Muscle of leg (tissue), 3 donors: ENCODE measurements at regions not wholly inside any gene's neighbourhood (a gene's known extent, or its start where the extent isn't known, plus 50 kb on each side); places are given as distances from the start of the nearest gene placed in this dataset.

Source experiments
- DNase-seq: peaks from one replicate; pipeline ENCODE4 v3.0.0; 2013
- H3K27ac ChIP-seq: one replicate; pipeline ENCODE4 v1.5.1; 2013; ENCODE audit warnings: mild to moderate bottlenecking, low read length, control low read depth
- H3K27me3 ChIP-seq: one replicate; pipeline ENCODE4 v1.6.1; 2013; ENCODE audit warnings: low read length; ENCODE audit not compliant: control insufficient read depth, insufficient read depth
- H3K36me3 ChIP-seq: one replicate; pipeline ENCODE4 v1.6.1; 2013; ENCODE audit warnings: low read length; ENCODE audit not compliant: control insufficient read depth, insufficient read depth
- H3K4me1 ChIP-seq: one replicate; pipeline ENCODE4 v1.6.1; 2013; ENCODE audit warnings: low read length; ENCODE audit not compliant: control insufficient read depth, insufficient read depth
- H3K4me3 ChIP-seq: one replicate; pipeline ENCODE4 v1.5.1; 2013; ENCODE audit warnings: low read length, control low read depth
- H3K9me3 ChIP-seq: replicated peaks from 2 replicates; pipeline ENCODE4 v1.6.1; 2013; ENCODE audit warnings: low read depth, low read length; ENCODE audit not compliant: control insufficient read depth
- WGBS: methylation state at CpG from one replicate; pipeline ENCODE4 v1.1.5; 2013; ENCODE audit warnings: missing lambda C conversion rate; ENCODE audit not compliant: insufficient coverage; 5-methylcytosine and 5-hydroxymethylcytosine counted together

DNA sequence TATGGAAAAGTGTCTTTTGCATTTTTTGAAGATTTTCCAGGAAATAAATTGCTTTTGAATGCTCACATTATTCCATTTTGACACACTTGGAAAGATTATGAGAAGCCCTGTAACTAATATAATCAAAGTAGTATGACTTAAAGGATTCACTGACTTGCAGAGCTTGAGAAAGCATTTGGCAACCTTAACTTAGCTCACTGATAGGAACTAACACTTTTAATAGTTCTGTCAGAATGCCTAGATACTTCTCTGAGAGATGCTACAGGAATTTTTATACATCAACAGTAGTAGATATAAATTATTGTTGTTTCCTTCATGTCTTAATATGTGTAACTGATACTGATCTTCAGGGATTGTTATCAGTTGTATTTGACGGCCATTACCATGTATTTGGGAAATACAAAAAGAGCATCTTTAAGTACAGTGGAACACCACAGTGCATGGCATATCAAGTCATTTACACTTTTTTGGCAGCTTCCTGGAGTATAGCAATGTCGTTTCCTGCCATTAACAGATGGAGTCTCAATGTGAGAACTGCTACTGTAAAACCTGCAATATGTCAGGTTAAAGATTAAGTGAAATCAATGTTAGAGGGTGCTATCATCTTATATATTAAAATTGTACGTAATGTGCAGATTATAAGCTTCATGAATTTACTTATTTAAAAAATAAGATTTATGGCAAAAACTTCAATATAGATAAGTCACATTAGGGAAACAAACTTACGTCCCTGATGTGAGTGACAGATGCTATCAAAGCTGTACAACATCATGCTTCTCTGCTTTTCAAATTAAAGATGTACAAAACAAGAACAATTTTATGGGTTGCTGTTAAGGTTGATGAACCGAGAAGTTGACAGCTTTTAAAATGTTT is 1159.8 kb upstream of the MIR17HG start:
- DNase-seq, result peak; percentile 26
- no peaks in the 10 kb centered on the region for H3K9me3 ChIP-seq
- no CpG with 5 or more reads among the region's 5 CpGs for WGBS
- H3K4me1 ChIP-seq, result no peaks in the 10 kb centered on the region
- H3K36me3 ChIP-seq, result no peaks in the 10 kb centered on the region
- H3K27ac ChIP-seq, result no peak overlapping the region
- no peaks in the 10 kb centered on the region for H3K27me3 ChIP-seq
- no peak overlapping the region for H3K4me3 ChIP-seq

DNA sequence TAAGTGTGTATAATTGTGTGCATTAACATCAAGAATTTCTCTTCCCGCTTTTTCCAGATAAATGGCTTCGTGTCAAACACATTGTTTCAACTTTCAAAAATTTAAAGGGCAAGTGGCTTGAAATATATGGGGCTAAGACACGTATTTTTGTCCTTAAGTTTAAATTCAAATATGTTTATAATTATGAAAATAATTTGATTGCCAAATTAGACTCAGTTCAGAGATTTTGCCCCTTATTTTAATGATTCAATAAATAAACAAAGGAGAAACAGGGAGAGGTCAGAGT is 1159.2 kb upstream of the MIR17HG start:
- no peaks in the 10 kb centered on the region for H3K36me3 ChIP-seq
- WGBS, result no CpG with 5 or more reads among the region's 3 CpGs
- H3K27ac ChIP-seq, result no peak overlapping the region
- H3K4me1 ChIP-seq, result no peaks in the 10 kb centered on the region
- H3K27me3 ChIP-seq, result no peaks in the 10 kb centered on the region
- H3K4me3 ChIP-seq, result no peak overlapping the region
- H3K9me3 ChIP-seq, result no peaks in the 10 kb centered on the region
- no peak for DNase-seq

DNA sequence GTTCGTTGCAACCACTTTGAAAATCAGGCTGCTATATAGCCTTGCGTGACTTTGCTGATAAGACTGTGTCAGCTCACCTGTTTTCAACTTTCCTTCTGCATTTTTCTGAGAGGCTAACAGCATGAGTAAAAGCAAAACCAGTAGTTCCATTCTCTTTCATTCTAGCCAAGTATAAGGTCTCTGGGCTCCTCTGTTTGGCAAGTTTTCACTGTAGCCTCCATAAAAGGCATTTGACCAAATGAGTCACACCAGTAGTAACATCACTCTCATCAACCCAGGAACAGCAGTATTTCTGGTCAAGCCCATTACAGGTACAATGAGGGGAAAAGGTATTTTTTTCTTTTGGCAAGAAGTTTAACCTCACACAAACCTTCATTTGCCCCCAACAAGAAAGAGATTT is 1149.8 kb upstream of the MIR17HG start:
- DNase-seq, result no peak
- Histone ChIP-seq H3K9me3 (no peaks in the 10 kb centered on the region), H3K27me3 (no peaks in the 10 kb centered on the region), H3K4me1 (no peaks in the 10 kb centered on the region), H3K4me3 (no peak overlapping the region), H3K27ac (no peak overlapping the region), H3K36me3 (no peaks in the 10 kb centered on the region)
- 70% methylated on average over 2 of the region's 2 CpGs for WGBS

DNA sequence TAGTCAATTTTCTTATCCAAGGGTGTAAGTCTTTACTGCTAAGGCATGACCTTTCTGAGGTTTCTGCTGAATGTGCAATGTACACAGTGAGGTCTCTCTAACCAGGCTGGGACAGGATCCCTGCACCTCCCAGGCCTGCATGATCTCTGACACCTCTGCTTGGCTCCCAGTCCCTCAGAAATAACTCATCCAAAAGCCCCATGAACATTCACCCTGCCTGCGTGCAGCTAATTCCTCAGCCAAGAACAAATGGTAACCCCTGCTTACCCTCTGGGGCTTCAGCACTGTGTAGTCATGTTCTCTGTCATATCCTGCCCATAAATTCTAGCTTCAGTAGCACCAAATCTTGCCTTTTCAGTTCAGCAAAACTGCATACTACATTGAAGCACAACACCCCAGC is 1146.3 kb upstream of the MIR17HG start:
- no peak overlapping the region for H3K27ac ChIP-seq

DNA sequence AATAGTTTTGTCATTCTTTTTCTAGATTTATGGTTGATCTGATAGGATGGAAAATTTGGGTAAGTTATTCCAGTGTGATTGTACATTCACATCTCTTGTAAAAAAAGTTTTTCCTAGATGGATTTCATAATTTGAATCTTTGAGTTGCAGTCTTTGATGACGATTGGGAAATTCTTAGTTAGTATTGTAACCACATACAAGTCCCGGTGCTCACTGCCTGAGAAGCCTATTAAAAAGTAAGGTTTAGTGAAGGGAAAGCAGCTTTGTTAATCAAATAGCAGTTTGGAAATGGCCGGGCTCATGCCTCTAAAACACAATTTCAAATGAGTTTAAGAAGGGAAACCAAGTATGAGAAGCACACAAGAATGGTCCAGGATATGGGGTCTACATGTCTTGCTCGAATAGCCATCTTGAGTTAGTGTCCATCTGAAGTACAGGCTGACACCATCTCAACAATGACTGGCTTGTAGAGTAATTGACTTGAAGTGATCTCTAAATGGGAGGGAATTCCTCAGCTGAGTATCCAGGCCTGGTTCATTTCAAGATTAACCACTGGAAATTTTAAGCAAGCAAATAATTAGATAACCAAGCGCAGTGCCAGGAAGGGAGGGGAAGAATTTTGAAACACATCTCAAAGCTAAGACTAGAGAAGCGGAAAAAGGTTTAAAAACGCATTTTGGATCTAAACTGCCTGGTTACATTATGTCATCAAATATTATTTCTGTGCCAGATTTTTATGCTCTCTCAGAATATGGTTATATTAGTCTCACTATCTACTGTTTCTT is 1145.6 kb upstream of the MIR17HG start:
- WGBS, result 90% methylated on average over 2 of the region's 7 CpGs
- no peak overlapping the region for H3K27ac ChIP-seq
- no peaks in the 10 kb centered on the region for H3K4me1 ChIP-seq
- H3K9me3 ChIP-seq, result no peaks in the 10 kb centered on the region
- peak; percentile 67 for DNase-seq
- H3K27me3 ChIP-seq, result no peaks in the 10 kb centered on the region
- no peak overlapping the region for H3K4me3 ChIP-seq
- H3K36me3 ChIP-seq, result no peaks in the 10 kb centered on the region

More for the DNA sequence above, 1146.3 kb upstream of the MIR17HG start:
- H3K9me3 ChIP-seq, result no peaks in the 10 kb centered on the region
- no peak overlapping the region for H3K4me3 ChIP-seq
- H3K4me1 ChIP-seq, result no peaks in the 10 kb centered on the region
- no peaks in the 10 kb centered on the region for H3K36me3 ChIP-seq
- 22% methylated on average over 1 of the region's 1 CpG for WGBS
- DNase-seq, result no peak
- no peaks in the 10 kb centered on the region for H3K27me3 ChIP-seq

DNA sequence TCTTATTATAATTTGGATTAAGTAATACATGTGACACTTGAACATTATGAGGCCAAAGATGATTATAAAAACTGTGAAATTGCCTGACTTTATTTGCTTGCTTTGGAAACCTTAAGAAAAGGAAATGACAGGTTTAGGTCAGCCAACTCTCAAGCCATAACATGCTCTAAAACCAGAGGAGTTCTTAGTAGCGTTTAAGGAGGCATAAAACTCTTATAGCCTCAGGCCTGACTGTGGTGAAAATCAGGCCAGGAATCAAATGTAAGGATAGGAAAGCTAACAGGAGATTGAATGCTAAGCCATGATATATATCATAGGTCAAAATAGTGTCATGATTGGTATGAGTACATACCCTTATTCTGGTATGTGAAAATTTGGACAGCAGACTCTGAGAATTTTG is 1142.4 kb upstream of the MIR17HG start:
- Histone ChIP-seq H3K36me3 (no peaks in the 10 kb centered on the region), H3K4me1 (no peaks in the 10 kb centered on the region), H3K27ac (no peak overlapping the region), H3K4me3 (no peak overlapping the region), H3K9me3 (no peaks in the 10 kb centered on the region), H3K27me3 (no peaks in the 10 kb centered on the region)
- WGBS, result no CpG with 5 or more reads among the region's 1 CpG
- no peak for DNase-seq

DNA sequence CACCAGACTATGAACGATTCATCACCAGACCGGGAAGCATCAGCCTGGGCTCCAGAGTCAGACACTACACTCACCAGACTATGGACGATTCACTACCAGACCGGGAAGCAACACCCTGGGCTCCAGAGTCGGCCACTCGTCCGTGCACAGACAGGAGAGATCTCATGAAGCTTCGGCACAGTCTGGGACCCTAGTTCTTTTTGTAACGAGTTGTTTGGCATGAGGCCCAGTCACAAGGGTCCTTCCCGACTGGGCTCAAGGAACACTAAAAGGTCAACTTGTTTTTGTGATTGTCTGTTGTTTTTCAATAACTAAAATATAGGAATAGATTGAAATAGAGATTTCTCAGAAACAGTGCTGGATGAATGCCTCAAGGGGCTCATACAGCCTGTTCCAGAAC is 1141.6 kb upstream of the MIR17HG start:
- no peak overlapping the region for H3K4me3 ChIP-seq
- DNase-seq, result no peak
- H3K4me1 ChIP-seq, result no peaks in the 10 kb centered on the region
- H3K36me3 ChIP-seq, result no peaks in the 10 kb centered on the region
- no peaks in the 10 kb centered on the region for H3K27me3 ChIP-seq
- no peak overlapping the region for H3K27ac ChIP-seq
- H3K9me3 ChIP-seq, result no peaks in the 10 kb centered on the region
- 84% methylated on average over 8 of the region's 10 CpGs for WGBS

DNA sequence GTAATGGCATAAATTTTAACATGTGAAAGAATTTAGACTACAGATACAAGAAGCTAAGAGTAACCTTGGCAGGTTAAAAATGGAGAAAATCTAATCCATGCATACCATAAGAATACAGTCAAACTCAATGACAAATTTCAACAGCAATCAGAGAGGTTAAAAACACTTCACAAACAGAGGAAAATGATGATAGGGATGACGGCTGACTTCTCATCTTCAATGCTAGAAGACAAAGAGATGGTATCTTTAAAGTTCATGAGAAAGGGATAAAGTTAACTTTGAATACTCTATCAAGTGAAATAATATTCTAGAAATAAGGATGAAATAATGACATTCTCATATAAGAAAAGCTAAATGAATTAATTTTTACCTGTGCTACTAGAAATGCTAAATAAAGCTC is 1130.2 kb upstream of the MIR17HG start:
- Histone ChIP-seq H3K4me3 (no peak overlapping the region), H3K36me3 (no peaks in the 10 kb centered on the region), H3K27ac (no peak overlapping the region), H3K9me3 (no peaks in the 10 kb centered on the region), H3K4me1 (no peaks in the 10 kb centered on the region), H3K27me3 (no peaks in the 10 kb centered on the region)
- no peak for DNase-seq
- no CpG with 5 or more reads among the region's 1 CpG for WGBS

DNA sequence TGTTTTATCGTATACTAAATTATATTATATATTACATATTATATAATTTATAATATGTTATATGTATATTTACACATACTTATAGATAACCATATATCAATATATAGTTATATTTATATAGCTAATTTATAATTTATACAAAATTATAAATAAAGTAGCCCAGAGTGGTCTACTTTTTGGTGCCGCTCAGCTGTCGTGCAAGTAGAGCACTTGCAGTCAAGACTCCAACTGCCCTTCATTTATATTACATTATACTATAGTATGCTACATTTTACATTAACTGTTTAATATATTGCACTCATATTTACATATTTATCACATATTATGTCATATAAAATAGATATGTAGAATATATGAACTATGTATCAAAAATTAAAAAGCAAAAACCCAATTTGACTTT is 1124.7 kb upstream of the MIR17HG start:
- Histone ChIP-seq H3K9me3 (no peaks in the 10 kb centered on the region), H3K27ac (no peak overlapping the region), H3K27me3 (no peaks in the 10 kb centered on the region), H3K36me3 (no peaks in the 10 kb centered on the region), H3K4me1 (no peaks in the 10 kb centered on the region), H3K4me3 (no peak overlapping the region)
- DNase-seq, result no peak
- no CpG with 5 or more reads among the region's 3 CpGs for WGBS

DNA sequence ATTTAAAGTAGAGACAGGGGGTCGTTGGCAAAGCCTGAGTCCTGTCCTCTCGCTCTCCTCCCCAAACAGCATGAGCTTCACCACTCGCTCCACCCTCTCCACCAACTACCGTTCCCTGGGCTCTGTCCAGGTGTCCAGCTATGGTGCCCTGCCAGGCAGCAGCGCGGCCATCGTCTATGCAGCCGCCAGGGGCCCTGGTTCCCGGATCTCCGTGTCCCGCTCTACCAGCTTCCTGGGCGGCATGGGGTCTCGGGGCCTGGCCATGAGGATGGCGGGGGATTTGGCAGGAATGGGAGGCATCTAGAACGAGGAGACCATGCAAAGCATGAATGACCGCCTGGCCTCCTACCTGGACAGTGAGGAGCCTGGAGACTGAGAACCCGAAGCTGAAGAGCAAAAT is 1117.2 kb upstream of the MIR17HG start:
- DNase-seq, result no peak
- no peaks in the 10 kb centered on the region for H3K9me3 ChIP-seq
- H3K27me3 ChIP-seq, result no peaks in the 10 kb centered on the region
- H3K36me3 ChIP-seq, result no peaks in the 10 kb centered on the region
- 96% methylated on average over 15 of the region's 17 CpGs for WGBS
- H3K4me1 ChIP-seq, result no peaks in the 10 kb centered on the region
- H3K27ac ChIP-seq, result no peak overlapping the region
- H3K4me3 ChIP-seq, result no peak overlapping the region
